Right renal pelvis (tissue), 4 donors: ENCODE measurements at regions not wholly inside any gene's neighbourhood (a gene's known extent, or its start where the extent isn't known, plus 50 kb on each side); places are given as distances from the start of the nearest gene placed in this dataset.

Experiments
- DNase-seq, 4 donors: peaks; one replicate each; pipeline ENCODE4 v3.0.0-alpha.2; 2013; ENCODE audit warnings: low read depth in 4 of 4, low spot score in 3 of 4, missing footprints in 1 of 4

DNA sequence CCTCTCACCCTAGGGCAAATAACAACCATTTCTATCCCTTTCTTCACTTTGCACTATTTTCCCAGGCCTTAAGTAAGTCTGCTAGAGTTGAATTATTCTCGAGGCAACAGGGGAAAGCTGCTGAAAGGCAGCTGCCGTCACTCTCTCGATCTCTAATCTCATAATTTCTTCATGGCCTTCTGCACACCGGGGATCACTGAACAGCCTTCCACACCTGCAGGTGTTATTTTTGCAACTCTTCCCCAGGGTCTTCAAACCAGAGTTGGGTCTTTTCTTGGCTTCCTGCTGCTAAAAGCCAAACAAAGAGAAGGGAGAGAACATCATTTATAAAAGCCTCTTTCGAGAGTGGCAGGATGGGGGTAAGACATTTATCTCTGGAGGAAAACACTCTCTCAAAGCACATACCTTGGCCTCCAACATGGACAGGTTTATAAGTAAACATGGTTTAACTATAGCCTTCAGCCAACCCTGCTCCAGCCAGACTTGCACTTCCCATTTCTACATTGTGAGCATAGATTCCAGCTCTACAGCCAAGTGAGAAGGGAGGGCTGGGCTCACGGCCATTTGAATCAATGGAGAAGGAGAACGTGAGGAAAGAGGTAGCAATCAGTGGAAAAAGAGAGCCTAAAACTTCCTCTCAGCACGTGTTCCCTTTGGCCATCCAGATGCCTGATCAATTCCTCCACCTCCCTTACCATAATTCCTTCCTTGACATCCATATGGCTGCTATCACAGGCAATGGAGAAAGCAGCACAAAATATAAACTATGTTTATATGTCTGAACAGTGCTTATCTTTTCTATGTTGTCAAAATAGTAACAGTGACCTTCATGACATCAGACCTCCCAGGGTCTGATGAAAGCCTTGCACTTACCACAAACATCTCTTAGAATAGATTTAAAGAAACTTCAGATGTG, 464.9 kb downstream of the TLE1 start:
- no peak for DNase-seq

GRCh38 chr9:81214975-81215374, 474.4 kb downstream of the TLE1 start:
- no peak for DNase-seq

DNA sequence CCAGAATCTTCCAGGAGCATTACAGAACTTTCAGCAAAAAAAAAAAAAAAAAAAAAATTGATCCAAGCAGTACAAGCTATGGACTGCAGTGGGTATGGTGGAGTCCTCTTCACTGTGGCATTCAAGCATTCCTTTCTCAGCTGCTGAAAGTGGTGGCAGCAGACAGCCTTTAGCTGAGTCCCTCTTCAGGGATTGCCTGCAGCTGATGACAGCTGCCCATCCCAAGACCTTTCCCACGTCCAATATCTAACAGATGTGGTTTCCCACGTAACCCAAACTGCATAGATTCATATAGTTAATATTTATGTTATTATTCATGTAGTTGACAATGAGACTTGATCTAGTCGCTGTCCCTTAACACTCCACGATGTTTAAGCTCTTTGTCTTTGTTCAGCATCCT, 475.9 kb downstream of the TLE1 start:
- no peak for DNase-seq

GRCh38 chr9:81211741-81212140, 477.6 kb downstream of the TLE1 start:
- DNase-seq, result no peak

DNA sequence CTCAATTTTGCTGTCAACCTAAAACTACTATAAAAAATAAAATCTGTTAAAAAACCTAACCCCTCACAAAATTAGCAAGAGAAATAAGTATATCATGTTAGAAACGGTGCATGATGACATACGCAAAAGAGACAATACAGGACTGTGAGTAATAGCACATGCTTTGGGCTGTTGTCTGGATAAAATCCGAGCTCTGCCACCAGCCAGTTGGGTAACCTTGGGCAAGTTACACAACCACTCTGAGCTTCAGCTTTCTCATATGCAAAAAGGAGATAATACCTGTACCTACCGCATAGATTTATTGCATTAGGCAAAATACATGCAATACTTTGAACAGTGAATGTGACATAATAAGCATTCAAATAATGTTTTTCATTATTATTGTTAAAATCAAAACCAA, 481.7 kb downstream of the TLE1 start:
- no peak for DNase-seq

- DNase-seq, result no peak
Observed at GRCh38 chr9:81202292-81202691, 487.1 kb downstream of the TLE1 start.

DNA sequence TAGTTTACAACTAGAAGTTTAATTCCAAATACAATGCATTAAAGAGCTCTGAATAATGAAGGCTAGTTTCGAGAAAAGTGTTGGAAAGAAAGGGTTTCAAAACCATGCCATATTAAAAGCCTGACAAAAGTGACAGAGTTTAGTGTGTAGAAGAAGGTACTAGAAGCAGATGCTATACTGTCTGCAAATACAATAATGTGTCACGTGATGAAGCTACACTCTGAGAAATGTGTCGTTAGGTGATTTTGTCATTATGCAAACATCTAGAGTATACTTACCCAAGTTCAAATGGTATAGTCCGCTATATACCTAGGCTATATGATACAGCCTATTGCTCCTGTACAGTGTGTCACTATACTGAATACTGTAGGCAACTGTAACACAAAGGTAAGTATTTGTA, 494.1 kb downstream of the TLE1 start:
- no peak for DNase-seq

DNA sequence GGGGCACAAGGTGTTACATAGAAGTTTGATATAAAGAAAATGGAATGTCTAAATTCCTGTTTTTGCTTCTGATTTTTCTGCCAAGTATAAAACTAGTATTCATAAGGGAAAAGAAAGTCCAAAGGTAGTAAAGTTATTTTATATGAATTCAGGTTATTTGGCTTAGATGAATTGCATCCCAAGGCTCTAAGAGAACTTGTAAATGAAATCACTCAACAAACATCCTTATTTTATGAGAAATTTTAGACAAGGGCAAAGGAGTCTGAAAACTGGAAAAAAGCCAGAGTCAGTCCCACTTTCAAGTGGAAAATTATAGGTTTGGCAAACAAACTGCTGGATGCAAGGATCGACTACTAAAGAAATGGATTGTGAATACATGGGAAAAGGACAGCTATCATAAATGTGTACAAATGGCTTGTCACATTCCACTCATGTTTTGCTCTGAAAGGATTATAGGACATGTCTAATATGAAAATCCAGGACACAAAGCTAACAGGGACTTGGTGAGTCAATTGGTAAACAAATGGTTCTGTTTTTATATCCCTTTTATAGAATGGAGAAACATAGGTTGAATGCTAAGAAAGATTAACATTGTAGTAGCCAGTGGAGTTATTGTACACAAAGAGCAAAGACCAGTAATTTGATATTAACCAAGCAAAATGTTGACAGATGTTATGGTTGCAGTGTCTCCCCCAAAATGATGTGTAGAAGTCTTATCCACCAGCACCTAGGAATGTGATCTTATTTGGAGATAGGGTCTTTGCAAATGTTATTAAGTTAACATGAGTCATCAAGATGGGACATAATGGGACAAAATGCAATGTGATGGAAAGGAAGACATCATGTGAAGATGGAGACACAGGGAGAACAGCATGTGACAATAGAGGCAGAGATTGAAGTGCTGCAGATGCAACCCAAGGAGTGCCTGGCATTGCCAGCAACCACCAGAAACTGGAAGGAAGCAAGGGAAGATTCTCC, 495.7 kb downstream of the TLE1 start:
- no peak for DNase-seq

DNA sequence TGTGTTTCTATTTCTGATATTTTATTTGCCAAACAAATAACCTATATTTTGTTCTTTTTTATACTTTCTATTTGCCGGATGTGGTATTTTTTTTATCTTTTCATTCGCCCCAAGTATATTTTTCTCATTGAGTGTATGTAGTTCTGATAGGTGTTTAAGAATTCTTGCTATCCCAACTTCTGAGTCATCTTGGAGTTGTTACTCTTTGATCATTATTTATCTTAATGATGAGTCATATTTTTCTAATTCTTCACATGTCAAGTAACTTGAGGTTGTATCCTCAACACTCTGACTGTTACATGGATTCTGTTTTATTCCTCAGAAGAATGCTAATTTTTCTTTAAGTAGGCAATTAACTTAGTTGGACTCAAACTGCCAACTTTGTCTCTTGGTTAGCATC, 498.1 kb downstream of the TLE1 start:
- DNase-seq, result no peak

DNA sequence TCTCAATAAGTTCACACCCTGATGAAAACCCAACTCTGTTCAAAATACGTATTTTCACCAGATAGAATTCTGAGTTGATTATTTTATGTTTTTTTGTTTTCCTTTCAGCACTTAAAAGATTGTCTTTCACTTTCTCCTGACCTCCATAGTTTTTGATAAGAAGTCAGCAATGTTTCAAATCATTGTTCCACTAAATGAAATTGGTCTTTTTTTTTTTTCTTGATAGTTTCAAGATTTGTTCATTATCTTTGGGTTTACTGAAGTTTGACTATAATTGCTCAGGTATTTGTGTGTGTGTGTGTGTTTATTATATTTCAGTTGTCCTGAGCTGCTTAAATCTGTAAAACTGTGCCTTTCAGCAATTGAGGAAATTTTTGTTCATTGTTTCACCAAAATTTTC, 498.7 kb downstream of the TLE1 start:
- DNase-seq, result no peak

DNA sequence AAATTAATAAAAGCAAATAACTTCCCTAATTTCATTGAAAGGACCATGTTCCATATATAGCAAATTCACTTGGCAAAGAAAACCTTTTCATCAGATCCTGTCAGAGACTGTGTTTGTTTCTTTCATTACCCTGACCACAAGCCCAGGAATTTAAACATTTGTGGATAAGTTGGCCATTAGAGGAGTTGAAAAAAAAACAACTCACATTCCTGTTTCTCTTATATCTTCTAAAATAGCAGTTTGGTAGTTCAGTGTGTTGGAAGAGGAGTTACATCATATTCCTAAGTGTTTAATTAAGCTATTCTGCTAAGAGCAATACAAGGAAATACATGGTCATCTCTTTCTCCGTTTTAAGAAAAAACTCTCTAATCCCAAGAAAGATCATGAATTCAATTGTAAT, 505.6 kb downstream of the TLE1 start:
- DNase-seq, result peak in 1 of 4 donors; percentile 18

DNA sequence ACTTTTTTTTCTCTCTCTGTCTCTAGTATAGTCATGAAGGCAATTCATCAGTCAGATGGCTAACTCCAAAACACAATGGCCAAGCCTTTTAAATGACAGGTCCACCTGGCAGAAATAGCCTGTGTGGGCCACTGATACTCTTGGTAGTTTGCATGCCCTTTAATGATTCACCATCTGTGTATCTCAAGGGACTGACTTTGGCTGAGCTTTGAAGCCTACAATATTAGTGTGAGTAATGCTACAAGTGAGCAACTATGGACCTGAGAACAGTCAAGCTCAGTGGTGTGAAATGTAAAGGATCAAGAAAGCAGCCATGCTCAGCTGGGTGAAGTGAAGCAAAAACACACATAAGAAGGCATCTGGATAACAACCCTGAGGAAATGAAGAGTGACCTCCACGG, 506.9 kb downstream of the TLE1 start:
- DNase-seq, result no peak

DNA sequence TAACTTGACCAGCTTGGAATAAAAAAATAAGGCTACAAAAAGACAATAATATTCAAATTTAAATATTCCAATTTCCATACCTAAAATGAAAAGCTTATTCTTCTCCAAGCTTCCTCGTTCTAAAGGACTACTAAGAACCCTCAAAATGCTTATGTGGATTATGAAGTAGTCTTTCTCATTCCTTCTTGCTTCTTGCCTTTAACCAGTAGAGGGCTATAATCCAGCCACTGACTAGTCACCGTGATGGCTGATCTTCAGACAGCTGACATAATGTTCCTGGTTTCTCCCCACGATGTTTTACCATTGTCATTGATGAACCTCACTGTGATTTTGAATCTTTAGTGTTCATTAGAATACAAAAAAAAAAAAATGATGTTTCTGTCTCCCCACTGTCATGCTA, 515.3 kb downstream of the TLE1 start:
- no peak for DNase-seq

GRCh38 chr9:81171689-81172088, 517.7 kb downstream of the TLE1 start:
- DNase-seq, result no peak

GRCh38 chr9:81162361-81162760, 527.0 kb downstream of the TLE1 start:
- DNase-seq, result no peak

DNA sequence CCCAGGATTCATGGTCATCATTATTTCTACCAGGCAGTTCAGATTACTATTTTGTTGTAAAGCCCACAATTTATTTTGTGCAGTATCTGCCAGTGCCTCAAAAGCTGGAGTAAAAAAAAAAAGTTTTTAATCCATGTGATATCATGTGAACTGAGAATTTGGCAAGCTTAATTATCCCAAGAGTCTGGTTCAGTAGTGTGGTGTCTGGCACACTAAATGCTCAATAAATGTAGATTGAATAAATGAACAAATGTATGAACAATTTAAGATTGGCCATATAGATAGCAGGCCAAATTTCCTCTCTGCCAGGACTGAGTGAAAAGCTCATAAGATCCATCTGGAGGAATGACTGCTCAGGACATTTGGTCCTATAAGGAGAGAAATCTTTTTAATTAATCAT, 533.0 kb downstream of the TLE1 start:
- no peak for DNase-seq

DNA sequence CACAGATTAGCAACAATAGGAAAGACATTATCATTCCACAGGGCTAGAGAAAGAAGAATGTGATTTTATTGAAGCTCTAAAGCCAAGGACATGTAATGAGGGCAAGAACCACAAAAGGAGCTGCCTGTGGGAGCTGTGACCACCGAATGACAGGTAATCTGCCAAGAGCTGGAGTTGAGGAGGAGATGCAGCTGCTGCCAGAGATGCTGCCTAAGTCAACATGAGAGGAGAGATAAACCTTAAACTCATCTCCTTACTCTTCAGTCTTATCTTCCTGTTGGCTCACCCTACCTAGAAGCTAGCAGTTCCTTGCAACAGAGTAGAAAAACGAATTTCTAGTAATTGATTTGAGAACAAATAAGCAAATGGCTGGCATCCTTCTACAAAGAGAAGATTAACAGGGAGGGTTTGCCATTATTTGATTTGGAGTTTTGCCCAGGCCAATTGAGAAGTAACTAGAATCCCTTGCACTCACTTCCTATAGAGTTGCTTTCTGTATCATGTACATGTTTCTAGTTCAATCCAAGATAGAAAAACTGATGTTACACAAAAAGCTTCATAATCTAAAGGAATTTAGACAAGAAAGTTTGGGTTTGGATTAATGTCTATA, 539.2 kb downstream of the TLE1 start:
- DNase-seq, result no peak

DNA sequence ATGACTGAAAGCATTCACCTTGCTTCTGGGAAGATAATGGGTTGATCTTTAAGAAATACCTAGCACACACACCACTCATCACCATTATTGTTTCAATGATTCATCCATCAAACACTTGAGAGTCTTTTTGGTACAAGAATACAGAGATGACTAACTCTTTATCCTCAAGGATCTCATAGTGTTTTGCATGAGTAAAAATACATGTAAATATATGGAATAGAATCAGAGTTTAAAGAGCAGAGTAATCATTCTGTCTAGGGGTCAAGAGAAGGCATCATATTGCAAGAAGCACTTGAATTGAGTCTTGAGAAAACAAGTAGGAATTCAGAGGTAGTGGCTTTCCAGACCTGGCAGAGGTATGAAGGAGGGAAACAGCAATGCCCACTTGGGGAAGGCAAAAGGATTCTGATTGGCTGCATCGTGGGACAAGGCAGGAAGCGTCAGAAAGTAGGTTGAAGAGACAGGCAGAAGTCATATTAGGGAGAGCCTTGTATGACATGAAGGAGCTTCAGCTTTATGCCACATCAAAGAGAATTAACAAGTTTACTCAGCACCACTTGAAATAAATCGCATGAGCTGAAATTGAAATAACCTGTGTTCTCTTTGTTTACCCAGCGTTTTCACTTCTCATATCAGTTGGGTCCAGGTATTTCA, 542.5 kb downstream of the TLE1 start:
- no peak for DNase-seq

DNA sequence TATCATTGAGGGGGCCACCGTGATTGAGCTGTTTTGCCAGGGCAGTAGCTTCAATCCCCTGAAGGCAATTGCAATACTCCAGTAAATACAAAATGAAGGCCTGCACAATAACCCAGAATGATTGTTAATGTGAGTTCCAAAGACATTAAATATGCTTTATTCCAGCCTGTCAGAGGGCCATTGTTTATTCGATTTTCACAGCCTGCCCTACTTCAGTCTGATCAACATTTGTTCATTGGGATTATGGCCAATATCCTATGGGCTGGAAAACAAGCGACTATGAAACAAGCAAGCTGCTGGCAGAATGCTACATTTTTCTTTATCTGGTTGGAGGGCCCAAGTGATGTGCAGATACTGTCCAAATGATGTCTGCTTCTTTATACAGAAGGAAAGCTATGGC, 543.1 kb downstream of the TLE1 start:
- DNase-seq, result peak in 1 of 4 donors; percentile 10

GRCh38 chr9:81145331-81145963, 543.9 kb downstream of the TLE1 start:
- no peak for DNase-seq
